ENCODE measurements at regions not wholly inside any gene's neighbourhood (a gene's known extent, or its start where the extent isn't known, plus 50 kb on each side); places are given as distances from the start of the nearest gene placed in this dataset.

- no peak for TF ChIP-seq PBX3 (IDR thresholded peaks at IDR 0.05)
Measured at GRCh38 chr5:67381236-67381880, 184.8 kb upstream of the CD180 start (continued).

GRCh38 chr5:67380431-67380830 is 183.8 kb upstream of the CD180 start:
- ATAC-seq = no peak
- FAIRE-seq = no peak
- Histone ChIP-seq H3K27ac (no peak overlapping the region), H3K4me3 (no peak overlapping the region), H3K4me2 (no peak overlapping the region), H3K4me1 (no peaks in the 10 kb centered on the region), H3K9me3 (no peaks in the 10 kb centered on the region)
- DNase-seq (ENCODE audit: low read depth in 1 of 2, low spot score in 1 of 2) = no peak
- CTCF ChIA-PET = no interaction called here
- 38% methylated on average over 1 of the region's 1 CpG for WGBS (ENCODE audit: missing lambda C conversion rate)
- TF ChIP-seq TP53 (CRISPR knock-in tag; IDR thresholded peaks at IDR 0.05) = no peak
- POLR2A ChIA-PET = no interaction called here

GRCh38 chr5:67379753-67380152 is 183.2 kb upstream of the CD180 start:
- CTCF ChIA-PET = no interaction called here
- H3K27ac ChIP-seq = no peak overlapping the region
- WGBS (ENCODE audit: missing lambda C conversion rate) = 50% methylated on average over 2 of the region's 2 CpGs
- DNase-seq (ENCODE audit: low read depth in 1 of 2, low spot score in 1 of 2) (no peak), FAIRE-seq (no peak), ATAC-seq (no peak)
- no peak overlapping the region for H3K4me2 ChIP-seq
- POLR2A ChIA-PET = no interaction called here
- no peaks in the 10 kb centered on the region for H3K4me1 ChIP-seq
- H3K9me3 ChIP-seq = no peaks in the 10 kb centered on the region
- no peak overlapping the region for H3K4me3 ChIP-seq
- TF ChIP-seq KDM5A (IDR thresholded peaks at IDR 0.05) (no peak), JUNB (IDR thresholded peaks at IDR 0.05) (no peak), GATA3 (IDR thresholded peaks at IDR 0.05; ENCODE audit: borderline replicate concordance) (no peak), FOSB (CRISPR knock-in tag; IDR thresholded peaks at IDR 0.05) (no peak), HEYL (CRISPR knock-in tag; IDR thresholded peaks at IDR 0.05) (no peak), SREBF2 (IDR thresholded peaks at IDR 0.05) (no peak), ZNF302 (CRISPR knock-in tag; IDR thresholded peaks at IDR 0.05) (no peak), USF2 (IDR thresholded peaks at IDR 0.05) (no peak), KDM1A (IDR thresholded peaks at IDR 0.05; ENCODE audit: low read depth) (no peak)

- ChIA-PET CTCF (interaction anchor here (1.0 kb wide), 1 partner anchor 23 kb away, joined by 3 read pairs; no protein-coding TSS in a partner anchor), POLR2A (no interaction called here)
- DNase-seq (ENCODE audit: low read depth in 1 of 2, low spot score in 1 of 2) (no peak), FAIRE-seq (no peak), ATAC-seq (no peak)
- H3K4me3 ChIP-seq = no peak overlapping the region
- TF ChIP-seq USF2 (IDR thresholded peaks at IDR 0.05) (no peak), RNF2 (IDR thresholded peaks at IDR 0.05; ENCODE audit: borderline replicate concordance, low read depth) (no peak), TP53 (CRISPR knock-in tag; IDR thresholded peaks at IDR 0.05) (no peak), ZFP36 (IDR thresholded peaks at IDR 0.05; ENCODE audit: borderline replicate concordance, partially characterized antibody) (no peak), FOSL2 (IDR thresholded peaks at IDR 0.05) (no peak), FOSL2 (CRISPR knock-in tag; IDR thresholded peaks at IDR 0.05) (no peak), BHLHE40 (IDR thresholded peaks at IDR 0.05; ENCODE audit: low read depth, low read length) (no peak), ZSCAN20 (CRISPR knock-in tag; IDR thresholded peaks at IDR 0.05) (no peak), RFX5 (IDR thresholded peaks at IDR 0.05) (no peak), POLR2A (IDR thresholded peaks at IDR 0.05; ENCODE audit: low read length) (no peak), CEBPB (IDR thresholded peaks at IDR 0.05) (no peak), JUN (IDR thresholded peaks at IDR 0.05) (no peak), NPAS2 (CRISPR knock-in tag; IDR thresholded peaks at IDR 0.05; ENCODE audit: borderline replicate concordance) (no peak), NR3C1 (IDR thresholded peaks at IDR 0.05) (no peak), BCL3 (IDR thresholded peaks at IDR 0.05) (no peak)
- H3K27ac ChIP-seq = no peak overlapping the region
- no peak overlapping the region for H3K4me2 ChIP-seq
- H3K9me3 ChIP-seq = no peaks in the 10 kb centered on the region
- H3K4me1 ChIP-seq = no peaks in the 10 kb centered on the region
- 43% methylated on average over 1 of the region's 1 CpG for WGBS (ENCODE audit: missing lambda C conversion rate)
Measured at GRCh38 chr5:67378256-67378655, 181.7 kb upstream of the CD180 start.
